ENCODE measurements at regions not wholly inside any gene's neighbourhood (a gene's known extent, or its start where the extent isn't known, plus 50 kb on each side); places are given as distances from the start of the nearest gene placed in this dataset.

DNA sequence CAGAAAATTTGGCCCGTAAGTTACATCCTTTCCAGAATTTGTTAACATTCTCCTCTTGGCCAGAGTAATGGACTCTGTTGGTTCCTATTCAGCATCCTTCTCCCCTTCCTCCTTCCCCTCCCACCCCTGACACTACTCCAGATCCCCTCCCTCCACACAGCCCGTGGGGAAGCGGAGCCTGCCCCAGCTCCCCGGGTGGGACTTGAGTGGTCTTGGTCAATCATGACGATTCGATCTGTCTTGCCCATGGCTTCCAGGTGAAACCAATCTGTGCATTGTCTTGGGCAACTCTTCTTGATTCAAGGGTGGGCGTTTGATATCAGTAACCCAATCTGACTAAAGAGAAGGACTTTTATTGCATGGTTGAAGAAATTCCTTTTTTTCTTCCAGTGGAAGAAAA, 143.9 kb downstream of the ANKRD60 start:
- no peak for TF ChIP-seq POLR2AphosphoS5 (IDR thresholded peaks at IDR 0.05; ENCODE audit: low read depth, low read length)
- TF ChIP-seq, protein P1, sequence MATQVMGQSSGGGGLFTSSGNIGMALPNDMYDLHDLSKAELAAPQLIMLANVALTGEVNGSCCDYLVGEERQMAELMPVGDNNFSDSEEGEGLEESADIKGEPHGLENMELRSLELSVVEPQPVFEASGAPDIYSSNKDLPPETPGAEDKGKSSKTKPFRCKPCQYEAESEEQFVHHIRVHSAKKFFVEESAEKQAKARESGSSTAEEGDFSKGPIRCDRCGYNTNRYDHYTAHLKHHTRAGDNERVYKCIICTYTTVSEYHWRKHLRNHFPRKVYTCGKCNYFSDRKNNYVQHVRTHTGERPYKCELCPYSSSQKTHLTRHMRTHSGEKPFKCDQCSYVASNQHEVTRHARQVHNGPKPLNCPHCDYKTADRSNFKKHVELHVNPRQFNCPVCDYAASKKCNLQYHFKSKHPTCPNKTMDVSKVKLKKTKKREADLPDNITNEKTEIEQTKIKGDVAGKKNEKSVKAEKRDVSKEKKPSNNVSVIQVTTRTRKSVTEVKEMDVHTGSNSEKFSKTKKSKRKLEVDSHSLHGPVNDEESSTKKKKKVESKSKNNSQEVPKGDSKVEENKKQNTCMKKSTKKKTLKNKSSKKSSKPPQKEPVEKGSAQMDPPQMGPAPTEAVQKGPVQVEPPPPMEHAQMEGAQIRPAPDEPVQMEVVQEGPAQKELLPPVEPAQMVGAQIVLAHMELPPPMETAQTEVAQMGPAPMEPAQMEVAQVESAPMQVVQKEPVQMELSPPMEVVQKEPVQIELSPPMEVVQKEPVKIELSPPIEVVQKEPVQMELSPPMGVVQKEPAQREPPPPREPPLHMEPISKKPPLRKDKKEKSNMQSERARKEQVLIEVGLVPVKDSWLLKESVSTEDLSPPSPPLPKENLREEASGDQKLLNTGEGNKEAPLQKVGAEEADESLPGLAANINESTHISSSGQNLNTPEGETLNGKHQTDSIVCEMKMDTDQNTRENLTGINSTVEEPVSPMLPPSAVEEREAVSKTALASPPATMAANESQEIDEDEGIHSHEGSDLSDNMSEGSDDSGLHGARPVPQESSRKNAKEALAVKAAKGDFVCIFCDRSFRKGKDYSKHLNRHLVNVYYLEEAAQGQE (IDR thresholded peaks at IDR 0.05; ENCODE audit: insufficient read depth in 1 of 2, low read depth in 2 of 2, low read length in 2 of 2): no peak
